ENCODE measurements at regions not wholly inside any gene's neighbourhood (a gene's known extent, or its start where the extent isn't known, plus 50 kb on each side); places are given as distances from the start of the nearest gene placed in this dataset.

DNA sequence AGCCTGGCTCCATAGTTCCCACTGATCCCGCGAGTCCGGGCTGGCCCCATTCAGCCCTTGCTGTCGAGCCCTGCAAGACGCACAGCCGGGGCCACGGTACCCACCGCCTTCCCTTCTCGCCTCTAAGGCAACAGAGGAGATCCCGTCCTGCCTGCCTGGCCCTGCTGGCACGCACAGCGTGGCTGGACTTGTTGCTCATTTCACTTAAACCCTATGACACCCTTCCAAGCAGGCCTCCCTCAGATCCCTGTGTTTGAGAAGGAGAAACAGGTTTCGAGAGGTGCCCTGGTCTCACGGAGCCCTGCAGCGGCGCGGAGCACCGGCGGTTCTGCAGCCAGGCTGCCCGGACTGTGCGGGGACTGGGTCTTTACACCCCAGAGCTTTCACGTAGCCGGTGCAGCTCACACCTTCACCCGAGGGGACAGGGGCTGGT is 1048.4 kb downstream of the BRD1 start:
- no peak overlapping the region for H3K27ac ChIP-seq
- no peaks in the 10 kb centered on the region for H3K4me1 ChIP-seq (ENCODE audit: insufficient read depth)
- no peak overlapping the region for H3K4me3 ChIP-seq
- no peaks in the 10 kb centered on the region for H3K27me3 ChIP-seq (replicated peaks; ENCODE audit: insufficient read depth)
- no peak overlapping the region for H3K9ac ChIP-seq
- 61 to 65% methylated on average over 24 of the region's 24 CpGs for WGBS, 2 experiments (ENCODE audit: low coverage in 1 of 2, low lambda C conversion rate in 2 of 2, missing lambda C conversion rate in 2 of 2)
- TF ChIP-seq EZH2phosphoT487 (IDR thresholded peaks at IDR 0.05; ENCODE audit: insufficient read depth, low read depth) = no peak
- TF ChIP-seq EZH2 (IDR thresholded peaks at IDR 0.05; ENCODE audit: insufficient read depth, poor library complexity, severe bottlenecking) = no peak
- no peaks in the 10 kb centered on the region for H3K79me2 ChIP-seq (ENCODE audit: insufficient read depth)
- H3K36me3 ChIP-seq (ENCODE audit: low read depth) = no peaks in the 10 kb centered on the region
- no peak for DNase-seq
- no peaks in the 10 kb centered on the region for H3K9me3 ChIP-seq (ENCODE audit: low read depth)
- H3F3A ChIP-seq (ENCODE audit: insufficient read depth) = no peaks in the 10 kb centered on the region
- no peaks in the 10 kb centered on the region for H4K20me1 ChIP-seq (ENCODE audit: insufficient read depth)
- no peaks in the 10 kb centered on the region for H3K9me2 ChIP-seq (ENCODE audit: insufficient read depth)
- H2AFZ ChIP-seq = no peak overlapping the region
- H3K4me2 ChIP-seq (ENCODE audit: unreplicated experiment) = no peak overlapping the region
- in situ Hi-C loops (cut with MboI) = no loop called here

GRCh38 chr22:48778308-48779195 is 1049.1 kb downstream of the BRD1 start:
- Histone ChIP-seq H3K4me1 (ENCODE audit: insufficient read depth) (no peaks in the 10 kb centered on the region), H3K4me2 (ENCODE audit: unreplicated experiment) (no peak overlapping the region), H2AFZ (no peak overlapping the region), H3K27me3 (replicated peaks; ENCODE audit: insufficient read depth) (no peaks in the 10 kb centered on the region), H4K20me1 (ENCODE audit: insufficient read depth) (no peaks in the 10 kb centered on the region), H3K9me2 (ENCODE audit: insufficient read depth) (no peaks in the 10 kb centered on the region), H3K27ac (no peak overlapping the region), H3F3A (ENCODE audit: insufficient read depth) (no peaks in the 10 kb centered on the region), H3K9ac (no peak overlapping the region), H3K79me2 (ENCODE audit: insufficient read depth) (no peaks in the 10 kb centered on the region), H3K36me3 (ENCODE audit: low read depth) (no peaks in the 10 kb centered on the region), H3K4me3 (no peak overlapping the region), H3K9me3 (ENCODE audit: low read depth) (no peaks in the 10 kb centered on the region)
- no peak for DNase-seq
- 59 to 68% methylated on average over 25 of the region's 25 CpGs for WGBS, 2 experiments (ENCODE audit: low coverage in 1 of 2, low lambda C conversion rate in 2 of 2, missing lambda C conversion rate in 2 of 2)
- TF ChIP-seq EZH2 (IDR thresholded peaks at IDR 0.05; ENCODE audit: insufficient read depth, poor library complexity, severe bottlenecking) (no peak), EZH2phosphoT487 (IDR thresholded peaks at IDR 0.05; ENCODE audit: insufficient read depth, low read depth) (no peak)
- in situ Hi-C loops (cut with MboI) = no loop called here

DNA sequence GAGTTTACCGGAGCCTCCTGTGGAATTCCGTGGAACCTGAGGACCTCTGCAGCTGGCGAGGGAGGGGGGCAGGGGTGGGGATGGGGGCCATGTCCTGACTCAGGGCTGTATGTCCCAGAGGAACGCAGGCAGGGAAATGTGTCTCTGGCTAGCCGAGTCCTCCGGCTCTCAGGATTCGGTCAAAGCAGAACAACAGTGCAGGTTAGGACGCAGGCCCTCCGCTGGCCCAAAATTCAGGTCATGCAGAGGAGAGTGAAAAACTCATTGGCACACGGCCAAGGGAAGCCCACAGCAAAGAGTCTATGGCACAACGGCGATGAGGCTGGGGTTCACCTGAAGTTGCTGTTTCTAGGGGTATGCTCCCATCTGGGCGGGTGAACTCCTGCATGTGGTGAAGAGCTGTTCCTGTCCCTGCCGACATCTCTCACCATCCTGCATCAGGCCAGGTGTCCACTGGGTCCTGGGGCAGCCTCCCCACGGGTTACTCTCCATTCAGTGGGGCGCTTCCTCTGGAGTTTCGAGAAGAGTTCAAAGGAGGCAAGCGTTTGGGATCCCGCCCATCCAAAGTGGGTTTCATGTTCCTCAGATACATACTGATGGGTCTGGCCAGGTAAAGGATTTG is 1055.3 kb downstream of the BRD1 start:
- no peaks in the 10 kb centered on the region for H3K4me1 ChIP-seq (ENCODE audit: insufficient read depth)
- no peak overlapping the region for H3K27ac ChIP-seq
- no peaks in the 10 kb centered on the region for H4K20me1 ChIP-seq (ENCODE audit: insufficient read depth)
- H3K9ac ChIP-seq = no peak overlapping the region
- WGBS, 2 experiments (ENCODE audit: low coverage in 1 of 2, low lambda C conversion rate in 2 of 2, missing lambda C conversion rate in 2 of 2) = 47 to 53% methylated on average over 17 to 19 of the region's 19 CpGs
- no peaks in the 10 kb centered on the region for H3K79me2 ChIP-seq (ENCODE audit: insufficient read depth)
- H3F3A ChIP-seq (ENCODE audit: insufficient read depth) = no peaks in the 10 kb centered on the region
- no peak for DNase-seq
- no peak overlapping the region for H3K4me2 ChIP-seq (ENCODE audit: unreplicated experiment)
- H3K9me2 ChIP-seq (ENCODE audit: insufficient read depth) = no peaks in the 10 kb centered on the region
- TF ChIP-seq EZH2 (IDR thresholded peaks at IDR 0.05; ENCODE audit: insufficient read depth, poor library complexity, severe bottlenecking) (no peak), EZH2phosphoT487 (IDR thresholded peaks at IDR 0.05; ENCODE audit: insufficient read depth, low read depth) (no peak)
- no peaks in the 10 kb centered on the region for H3K27me3 ChIP-seq (replicated peaks; ENCODE audit: insufficient read depth)
- no peak overlapping the region for H2AFZ ChIP-seq
- in situ Hi-C loops (cut with MboI) = no loop called here
- H3K9me3 ChIP-seq (ENCODE audit: low read depth) = peaks cover 12% of the 10 kb centered on the region
- no peak overlapping the region for H3K4me3 ChIP-seq
- no peaks in the 10 kb centered on the region for H3K36me3 ChIP-seq (ENCODE audit: low read depth)

DNA sequence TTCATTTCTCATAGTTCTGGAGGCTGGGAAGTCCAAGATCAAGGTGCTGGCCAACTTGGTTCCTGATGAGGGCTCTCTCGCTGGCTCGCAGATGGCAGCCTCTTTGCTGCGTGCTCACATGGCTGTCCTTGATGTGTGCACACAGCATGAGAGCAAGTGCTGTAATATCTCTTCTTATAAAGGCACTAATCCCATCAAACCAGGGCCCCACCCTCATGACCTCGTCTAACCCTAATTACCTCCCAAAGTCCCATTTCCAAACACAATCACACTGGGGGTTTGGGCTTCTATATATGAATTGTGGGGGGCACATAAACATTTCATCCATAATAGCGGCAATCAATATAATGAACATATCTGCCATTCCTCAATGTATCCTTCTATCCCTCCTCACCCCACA is 1062.1 kb downstream of the BRD1 start:
- Histone ChIP-seq H3K9ac (no peak overlapping the region), H3K27me3 (replicated peaks; ENCODE audit: insufficient read depth) (no peaks in the 10 kb centered on the region), H3K9me3 (ENCODE audit: low read depth) (peaks cover 7% of the 10 kb centered on the region), H3K4me1 (ENCODE audit: insufficient read depth) (no peaks in the 10 kb centered on the region), H3K9me2 (ENCODE audit: insufficient read depth) (no peaks in the 10 kb centered on the region), H3K79me2 (ENCODE audit: insufficient read depth) (no peaks in the 10 kb centered on the region), H3K4me3 (no peak overlapping the region), H3K4me2 (ENCODE audit: unreplicated experiment) (no peak overlapping the region), H3K36me3 (ENCODE audit: low read depth) (no peaks in the 10 kb centered on the region), H2AFZ (no peak overlapping the region), H3K27ac (no peak overlapping the region), H3F3A (ENCODE audit: insufficient read depth) (no peaks in the 10 kb centered on the region), H4K20me1 (ENCODE audit: insufficient read depth) (no peaks in the 10 kb centered on the region)
- TF ChIP-seq EZH2phosphoT487 (IDR thresholded peaks at IDR 0.05; ENCODE audit: insufficient read depth, low read depth) = no peak
- no peak for TF ChIP-seq EZH2 (IDR thresholded peaks at IDR 0.05; ENCODE audit: insufficient read depth, poor library complexity, severe bottlenecking)
- no peak for DNase-seq
- in situ Hi-C loops (cut with MboI) = no loop called here
- WGBS, 2 experiments (ENCODE audit: low coverage in 1 of 2, low lambda C conversion rate in 2 of 2, missing lambda C conversion rate in 2 of 2) = 52 to 60% methylated on average over 5 of the region's 5 CpGs
